GM12878 (cell line): ENCODE measurements at regions not wholly inside any gene's neighbourhood (a gene's known extent, or its start where the extent isn't known, plus 50 kb on each side); places are given as distances from the start of the nearest gene placed in this dataset.

ENCODE experiments used
- ATAC-seq: fragments of 200-7000 bp; cut with Tn5 transposase; 3 replicates; pipeline ENCODE4 v1.9.1; 2020; ENCODE audit warnings: mild to moderate bottlenecking, moderate library complexity
- BruUV-seq: library from RNA; stranded (reverse); fragments of 400-500 nt; replicated peaks from 2 replicates; lab custom pipeline; 2021; lab: Mats Ljungman, UMichigan
- CTCF ChIA-PET: fragments of 300-600 bp; sonication (Branson Sonifier 250); formaldehyde crosslinking; extraction: SDS; loops from one replicate; lab custom pipeline; 2021; ENCODE audit warnings: inconsistent platforms; lab: Yijun Ruan, JAX
- POLR2A ChIA-PET: fragments of 350-600 bp; formaldehyde crosslinking; extraction: SDS; loops from one replicate; lab custom pipeline; 2021; ENCODE audit warnings: inconsistent platforms; lab: Charles Lee
- RAD21 ChIA-PET: fragments of 300-600 bp; sonication (Branson Sonifier 250); formaldehyde crosslinking; loops from one replicate; lab custom pipeline; 2023; ENCODE audit warnings: antibody characterized with exemption; ENCODE audit not compliant: unreplicated experiment; lab: Charles Lee
- SMC1A ChIA-PET: fragments of 300-600 bp; sonication (Branson Sonifier 250); formaldehyde crosslinking; loops from one replicate; lab custom pipeline; 2023; ENCODE audit not compliant: unreplicated experiment, uncharacterized antibody; lab: Charles Lee
- DNase-seq: peaks from one replicate; pipeline ENCODE4 v3.0.0-alpha.2; 2011; ENCODE audit warnings: low read depth, low spot score
- FAIRE-seq: peaks from 3 replicates; lab custom pipeline; 2011; peaks lifted over from hg19 to GRCh38; lab: Jason Lieb, UNC
- H2AFZ ChIP-seq: 2 replicates; pipeline ENCODE4 v1.6.0; 2011; ENCODE audit warnings: low read depth, low read length, control low read depth; ENCODE audit not compliant: control insufficient read depth
- H3K27ac ChIP-seq: 2 replicates; pipeline ENCODE4 v1.5.1; 2011; ENCODE audit warnings: control low read depth; ENCODE audit not compliant: control insufficient read depth, insufficient read depth
- H3K27me3 ChIP-seq, 2 experiments: replicated peaks in 1 of 2; 2 replicates each; pipeline versions ENCODE4 v1.6.0 to v1.6.1; 2011; ENCODE audit warnings: low read length in 1 of 2; ENCODE audit not compliant: control insufficient read depth in 2 of 2, insufficient read depth in 2 of 2
- H3K36me3 ChIP-seq, 2 experiments: 2 replicates each; pipeline ENCODE4 v1.5.1; 2011; ENCODE audit warnings: low read length in 1 of 2; ENCODE audit not compliant: control insufficient read depth in 2 of 2, insufficient read depth in 2 of 2
- H3K4me1 ChIP-seq: 2 replicates; pipeline ENCODE4 v1.6.1; 2011; ENCODE audit warnings: mild to moderate bottlenecking, low read length, moderate library complexity, mixed read lengths; ENCODE audit not compliant: control insufficient read depth, insufficient read depth
- H3K4me2 ChIP-seq: 2 replicates; pipeline ENCODE4 v1.6.0; 2011; ENCODE audit warnings: control low read depth; ENCODE audit not compliant: control insufficient read depth, insufficient read depth
- H3K4me3 ChIP-seq: fragments of 200-600 bp; sonication (generic); 2 replicates; pipeline ENCODE4 v1.5.1; 2016
- H3K79me2 ChIP-seq: 2 replicates; pipeline ENCODE4 v1.6.0; 2011; ENCODE audit warnings: low read length; ENCODE audit not compliant: control insufficient read depth, insufficient read depth
- H3K9ac ChIP-seq: 2 replicates; pipeline ENCODE4 v1.8.0; 2011; ENCODE audit warnings: low read length, control low read depth, mixed read lengths; ENCODE audit not compliant: control insufficient read depth, insufficient read depth
- H3K9me3 ChIP-seq: replicated peaks from 3 replicates; pipeline ENCODE4 v1.5.1; 2011; ENCODE audit warnings: mild to moderate bottlenecking, low read length; ENCODE audit not compliant: control insufficient read depth, insufficient read depth
- H4K20me1 ChIP-seq: 2 replicates; pipeline ENCODE4 v1.6.0; 2011; ENCODE audit not compliant: control insufficient read depth, insufficient read depth
- ATF7 ChIP-seq: fragments of 450-650 bp; IDR thresholded peaks from 2 replicates; pipeline ENCODE4 v1.6.1; 2016; ENCODE audit warnings: low read depth, mild to moderate bottlenecking
- CBFB ChIP-seq: IDR thresholded peaks from 2 replicates; pipeline ENCODE4 v1.6.1; 2016; ENCODE audit warnings: antibody characterized with exemption, low read depth
- CHD1 ChIP-seq: IDR thresholded peaks from 2 replicates; pipeline ENCODE4 v1.6.1; 2012; ENCODE audit warnings: low read depth, low read length, improper control_type of control experiment
- CHD4 ChIP-seq: fragments of 200-600 bp; sonication (generic); IDR thresholded peaks from 2 replicates; pipeline ENCODE4 v1.6.1; 2016; ENCODE audit warnings: mild to moderate bottlenecking
- E2F4 ChIP-seq: IDR thresholded peaks from 2 replicates; pipeline ENCODE4 v1.6.1; 2012; ENCODE audit warnings: low read depth, low read length, improper control_type of control experiment
- IKZF2 ChIP-seq, 2 experiments: fragments of 450-650 bp; IDR thresholded peaks; 2 replicates each; pipeline ENCODE4 v1.6.1; 2017; ENCODE audit warnings: mild to moderate bottlenecking in 2 of 2, moderate library complexity in 2 of 2
- MEF2A ChIP-seq: IDR thresholded peaks from 2 replicates; pipeline ENCODE4 v1.6.1; 2011; ENCODE audit warnings: low read depth, mild to moderate bottlenecking, low read length, moderate library complexity; ENCODE audit not compliant: insufficient read depth
- MTA3 ChIP-seq: IDR thresholded peaks from 2 replicates; pipeline ENCODE4 v1.6.1; 2012; ENCODE audit warnings: low read length, inconsistent platforms, borderline replicate concordance
- NBN ChIP-seq: fragments of 450-650 bp; IDR thresholded peaks from 2 replicates; pipeline ENCODE4 v1.6.1; 2016
- NR2C2 ChIP-seq: IDR thresholded peaks from 2 replicates; pipeline ENCODE4 v1.6.1; 2011; ENCODE audit warnings: borderline replicate concordance, low read depth; ENCODE audit not compliant: control insufficient read depth, insufficient read length
- PRDM15 ChIP-seq: fragments of 450-650 bp; formaldehyde crosslinking; IDR thresholded peaks from 2 replicates; pipeline ENCODE4 v1.4.0; 2020; ENCODE audit warnings: mild to moderate bottlenecking, moderate library complexity
- TCF12 ChIP-seq: IDR thresholded peaks from 2 replicates; pipeline ENCODE4 v1.6.1; 2011; ENCODE audit warnings: low read depth, mild to moderate bottlenecking, low read length
- ZNF622 ChIP-seq: fragments of 450-650 bp; IDR thresholded peaks from 2 replicates; pipeline ENCODE4 v1.6.1; 2017; ENCODE audit warnings: mild to moderate bottlenecking, inconsistent platforms
- whole genome bisulfite sequencing: methylation state at CpG from one replicate; pipeline ENCODE4 v1.1.6; 2016; ENCODE audit warnings: low lambda C conversion rate; ENCODE audit not compliant: insufficient replicate concordance, insufficient coverage; ENCODE audit errors: missing lambda C conversion rate; 5-methylcytosine and 5-hydroxymethylcytosine counted together
- in situ Hi-C: fragments of 300-500 bp; cut with MboI; formaldehyde crosslinking; loops from 9 replicates; pipeline ENCODE4 v1.14.3; 2018; ENCODE audit warnings: mixed read lengths
- intact Hi-C: fragments of 100-400 bp; cut with micrococcal nuclease; formaldehyde crosslinking; loops from one replicate; pipeline ENCODE4 v1.14.2; 2022; ENCODE audit not compliant: unreplicated experiment
- TF ChIP-seq, protein P1 (sequence below): IDR thresholded peaks from 2 replicates; pipeline ENCODE4 v1.6.1; 2012; ENCODE audit warnings: improper control_type of control experiment, low read depth, low read length; ENCODE audit not compliant: insufficient replicate concordance

DNA sequence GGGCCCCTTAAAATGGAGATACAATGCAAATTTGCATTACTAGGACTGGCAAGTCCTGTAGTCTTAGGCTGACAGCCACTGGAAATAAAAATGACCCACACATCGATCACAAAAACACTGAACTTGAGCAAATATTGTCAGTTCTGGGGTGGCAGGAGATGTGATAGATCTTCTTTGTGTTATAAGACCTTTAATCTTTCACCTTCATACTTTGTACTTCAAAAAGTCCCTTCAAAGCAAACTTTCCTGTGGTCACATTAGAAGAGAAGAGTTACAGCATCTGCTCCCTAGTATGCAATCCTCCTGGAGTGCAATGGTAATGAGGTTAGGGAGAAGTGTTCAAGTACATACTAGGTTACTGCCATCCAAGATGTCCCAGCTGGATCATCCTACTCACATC, 149.4 kb upstream of the KCNMB2 start:
- Histone ChIP-seq H3K4me3 (no peak overlapping the region), H3K9me3 (no peaks in the 10 kb centered on the region), H3K4me2 (no peak overlapping the region), H3K27me3 (no peaks in the 10 kb centered on the region), H3K36me3 (no peaks in the 10 kb centered on the region), H3K27ac (no peak overlapping the region), H3K79me2 (no peaks in the 10 kb centered on the region), H3K9ac (no peak overlapping the region), H4K20me1 (no peaks in the 10 kb centered on the region), H2AFZ (no peak overlapping the region), H3K4me1 (no peaks in the 10 kb centered on the region)
- ATAC-seq: no peak
- no TSS peak for BruUV-seq
- intact Hi-C loops (loop anchor here (5.0 kb wide), 1 partner anchor 1515 kb away; no protein-coding TSS in a partner anchor), in situ Hi-C loops (no loop called here)
- SMC1A ChIA-PET: interaction anchor here (1.4 kb wide), 1 partner anchor 580 kb away, joined by 4 read pairs; no protein-coding TSS in a partner anchor
- no peak for FAIRE-seq
- CTCF ChIA-PET: interaction anchor here (1.0 to 2.4 kb wide), 3 partner anchors 8 to 1514 kb away, joined by 4 to 10 read pairs (median 8); no protein-coding TSS in a partner anchor
- WGBS: 25% methylated on average over 1 of the region's 1 CpG
- POLR2A ChIA-PET: no interaction called here
- RAD21 ChIA-PET: no interaction called here
- DNase-seq: no peak
- TF ChIP-seq ZNF622: no peak
- TF ChIP-seq ATF7: no peak
- TF ChIP-seq MEF2A: no peak
- TF ChIP-seq TCF12: no peak
- TF ChIP-seq E2F4: no peak
- no peak for TF ChIP-seq MTA3
- TF ChIP-seq PRDM15 (CRISPR knock-in tag): no peak
- TF ChIP-seq CBFB: no peak
- no peak for TF ChIP-seq CHD4
- TF ChIP-seq NR2C2: no peak
- TF ChIP-seq, protein P1, sequence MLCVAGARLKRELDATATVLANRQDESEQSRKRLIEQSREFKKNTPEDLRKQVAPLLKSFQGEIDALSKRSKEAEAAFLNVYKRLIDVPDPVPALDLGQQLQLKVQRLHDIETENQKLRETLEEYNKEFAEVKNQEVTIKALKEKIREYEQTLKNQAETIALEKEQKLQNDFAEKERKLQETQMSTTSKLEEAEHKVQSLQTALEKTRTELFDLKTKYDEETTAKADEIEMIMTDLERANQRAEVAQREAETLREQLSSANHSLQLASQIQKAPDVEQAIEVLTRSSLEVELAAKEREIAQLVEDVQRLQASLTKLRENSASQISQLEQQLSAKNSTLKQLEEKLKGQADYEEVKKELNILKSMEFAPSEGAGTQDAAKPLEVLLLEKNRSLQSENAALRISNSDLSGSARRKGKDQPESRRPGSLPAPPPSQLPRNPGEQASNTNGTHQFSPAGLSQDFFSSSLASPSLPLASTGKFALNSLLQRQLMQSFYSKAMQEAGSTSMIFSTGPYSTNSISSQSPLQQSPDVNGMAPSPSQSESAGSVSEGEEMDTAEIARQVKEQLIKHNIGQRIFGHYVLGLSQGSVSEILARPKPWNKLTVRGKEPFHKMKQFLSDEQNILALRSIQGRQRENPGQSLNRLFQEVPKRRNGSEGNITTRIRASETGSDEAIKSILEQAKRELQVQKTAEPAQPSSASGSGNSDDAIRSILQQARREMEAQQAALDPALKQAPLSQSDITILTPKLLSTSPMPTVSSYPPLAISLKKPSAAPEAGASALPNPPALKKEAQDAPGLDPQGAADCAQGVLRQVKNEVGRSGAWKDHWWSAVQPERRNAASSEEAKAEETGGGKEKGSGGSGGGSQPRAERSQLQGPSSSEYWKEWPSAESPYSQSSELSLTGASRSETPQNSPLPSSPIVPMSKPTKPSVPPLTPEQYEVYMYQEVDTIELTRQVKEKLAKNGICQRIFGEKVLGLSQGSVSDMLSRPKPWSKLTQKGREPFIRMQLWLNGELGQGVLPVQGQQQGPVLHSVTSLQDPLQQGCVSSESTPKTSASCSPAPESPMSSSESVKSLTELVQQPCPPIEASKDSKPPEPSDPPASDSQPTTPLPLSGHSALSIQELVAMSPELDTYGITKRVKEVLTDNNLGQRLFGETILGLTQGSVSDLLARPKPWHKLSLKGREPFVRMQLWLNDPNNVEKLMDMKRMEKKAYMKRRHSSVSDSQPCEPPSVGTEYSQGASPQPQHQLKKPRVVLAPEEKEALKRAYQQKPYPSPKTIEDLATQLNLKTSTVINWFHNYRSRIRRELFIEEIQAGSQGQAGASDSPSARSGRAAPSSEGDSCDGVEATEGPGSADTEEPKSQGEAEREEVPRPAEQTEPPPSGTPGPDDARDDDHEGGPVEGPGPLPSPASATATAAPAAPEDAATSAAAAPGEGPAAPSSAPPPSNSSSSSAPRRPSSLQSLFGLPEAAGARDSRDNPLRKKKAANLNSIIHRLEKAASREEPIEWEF: no peak
- no peak for TF ChIP-seq IKZF2 (IDR thresholded peaks at IDR 0.05)
- TF ChIP-seq NBN: no peak
- TF ChIP-seq CHD1: no peak
